GM10248 (cell line): ENCODE measurements at regions not wholly inside any gene's neighbourhood (a gene's known extent, or its start where the extent isn't known, plus 50 kb on each side); places are given as distances from the start of the nearest gene placed in this dataset.

Experiments
- CTCF ChIA-PET: fragments of 300-600 bp; sonication (Branson Sonifier 250); formaldehyde crosslinking; extraction: SDS; loops from one replicate; lab custom pipeline; 2021; ENCODE audit warnings: antibody characterized with exemption; lab: Yijun Ruan, JAX
- POLR2A ChIA-PET: fragments of 350-650 bp; sonication (Branson Sonifier 250); formaldehyde crosslinking; extraction: SDS; loops from one replicate; lab custom pipeline; 2020; ENCODE audit warnings: antibody characterized with exemption; lab: Yijun Ruan, JAX
- DNase-seq: peaks from one replicate; pipeline ENCODE4 v3.0.0; 2012; ENCODE audit errors: extremely low spot score
- CTCF ChIP-seq: IDR thresholded peaks from 2 replicates; pipeline ENCODE4 v1.5.1; 2012; ENCODE audit warnings: mild to moderate bottlenecking, low read depth; ENCODE audit errors: extremely low read depth, missing control alignments, control extremely low read depth

- POLR2A ChIA-PET = no interaction called here
- CTCF ChIA-PET = interaction anchor here (2.2 kb wide), 1 partner anchor 10 kb away, joined by 6 read pairs; no protein-coding TSS in a partner anchor
- no peak for DNase-seq
- TF ChIP-seq CTCF = no peak
Observed at GRCh38 chr9:108803428-108804065, 52.2 kb downstream of the ACTL7B start.

DNA sequence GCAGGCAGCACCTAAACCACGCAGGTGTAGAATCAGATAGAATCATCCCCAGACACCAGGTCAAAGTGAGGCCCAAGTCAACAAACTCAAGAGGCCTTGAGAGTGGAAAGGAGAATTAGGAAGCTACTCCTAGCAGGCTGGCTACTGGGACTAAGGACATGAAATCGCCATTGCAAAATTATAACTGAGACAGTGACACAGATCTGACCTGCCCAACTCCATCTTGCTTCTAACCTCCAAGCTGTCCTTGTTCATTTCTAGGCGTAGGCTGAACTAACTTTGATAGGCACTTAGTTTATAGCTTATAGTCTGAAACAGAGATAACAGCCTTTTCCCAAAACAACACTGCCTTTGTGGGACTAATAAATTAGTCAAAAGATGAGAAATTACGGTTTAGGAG, 52.8 kb downstream of the ACTL7B start:
- ChIA-PET POLR2A (no interaction called here), CTCF (interaction anchor here (2.2 kb wide), 1 partner anchor 11 kb away, joined by 6 read pairs; no protein-coding TSS in a partner anchor)
- no peak for DNase-seq
- TF ChIP-seq CTCF = no peak

- CTCF ChIA-PET = interaction anchor here (2.2 kb wide), 1 partner anchor 12 kb away, joined by 6 read pairs; no protein-coding TSS in a partner anchor
- TF ChIP-seq CTCF = no peak
- POLR2A ChIA-PET = no interaction called here
- no peak for DNase-seq
Observed at GRCh38 chr9:108801949-108802348, 53.8 kb downstream of the ACTL7B start.

GRCh38 chr9:108800632-108801099, 55.1 kb downstream of the ACTL7B start:
- no peak for TF ChIP-seq CTCF
- POLR2A ChIA-PET = no interaction called here
- CTCF ChIA-PET = no interaction called here
- DNase-seq = no peak

DNA sequence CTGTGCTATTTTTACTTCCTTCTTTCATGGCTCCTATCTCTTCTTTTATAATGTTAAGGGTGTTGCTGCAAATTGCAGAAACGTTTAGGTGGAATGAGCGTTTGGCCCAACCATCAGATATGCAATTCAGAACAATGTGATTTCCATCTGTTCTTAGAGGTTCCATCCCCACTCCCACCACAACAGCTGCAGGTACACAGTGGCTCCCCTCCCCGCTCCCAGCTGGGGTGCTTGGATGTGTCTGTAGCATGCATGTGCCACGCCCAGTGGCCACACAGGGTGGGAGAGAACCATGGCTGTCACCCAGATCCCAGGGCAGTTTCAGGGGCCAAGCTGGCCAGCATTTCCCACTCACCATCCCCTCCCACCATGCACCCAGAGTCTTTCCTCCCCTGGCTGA, 62.2 kb downstream of the ACTL7B start:
- no peak for DNase-seq
- POLR2A ChIA-PET = no interaction called here
- TF ChIP-seq CTCF = no peak
- CTCF ChIA-PET = no interaction called here

GRCh38 chr9:108789742-108790141, 66.0 kb downstream of the ACTL7B start:
- POLR2A ChIA-PET = no interaction called here
- TF ChIP-seq CTCF = no peak
- no peak for DNase-seq
- CTCF ChIA-PET = no interaction called here

GRCh38 chr9:108787690-108788048, 68.1 kb downstream of the ACTL7B start:
- CTCF ChIA-PET = interaction anchor here (1.4 kb wide), 1 partner anchor 19 kb away, joined by 4 read pairs; no protein-coding TSS in a partner anchor

More at GRCh38 chr9:108787690-108788048, 68.1 kb downstream of the ACTL7B start:
- no peak for DNase-seq
- no peak for TF ChIP-seq CTCF
- POLR2A ChIA-PET = no interaction called here
